Stomach (tissue), 4 donors: ENCODE measurements at regions not wholly inside any gene's neighbourhood (a gene's known extent, or its start where the extent isn't known, plus 50 kb on each side); places are given as distances from the start of the nearest gene placed in this dataset.

Source experiments
- EP300 ChIP-seq: sonication (generic); formaldehyde crosslinking; IDR thresholded peaks from one replicate; pipeline ENCODE4 v1.6.1; 2017; ENCODE audit warnings: antibody characterized with exemption
- POLR2A ChIP-seq, 4 donors: fragments of 450-650 bp; IDR thresholded peaks; one replicate each; pipeline ENCODE4 v1.6.1; 2016; ENCODE audit warnings: antibody characterized with exemption in 4 of 4, control low read depth in 2 of 4, mild to moderate bottlenecking in 1 of 4, moderate library complexity in 1 of 4
- TF ChIP-seq, protein P1 (sequence below), 7 experiments: fragments of 450-650 bp in 4 of 7; fragments of 200-600 bp in 3 of 7; sonication (generic) in 3 of 7; IDR thresholded peaks; one replicate each; pipeline ENCODE4 v1.5.1; 2016 to 2019; ENCODE audit warnings: antibody characterized with exemption in 7 of 7, control low read depth in 2 of 7, mild to moderate bottlenecking in 1 of 7

GRCh38 chr13:83657281-83657680 is 225.0 kb downstream of the SLITRK1 start:
- TF ChIP-seq, protein P1, sequence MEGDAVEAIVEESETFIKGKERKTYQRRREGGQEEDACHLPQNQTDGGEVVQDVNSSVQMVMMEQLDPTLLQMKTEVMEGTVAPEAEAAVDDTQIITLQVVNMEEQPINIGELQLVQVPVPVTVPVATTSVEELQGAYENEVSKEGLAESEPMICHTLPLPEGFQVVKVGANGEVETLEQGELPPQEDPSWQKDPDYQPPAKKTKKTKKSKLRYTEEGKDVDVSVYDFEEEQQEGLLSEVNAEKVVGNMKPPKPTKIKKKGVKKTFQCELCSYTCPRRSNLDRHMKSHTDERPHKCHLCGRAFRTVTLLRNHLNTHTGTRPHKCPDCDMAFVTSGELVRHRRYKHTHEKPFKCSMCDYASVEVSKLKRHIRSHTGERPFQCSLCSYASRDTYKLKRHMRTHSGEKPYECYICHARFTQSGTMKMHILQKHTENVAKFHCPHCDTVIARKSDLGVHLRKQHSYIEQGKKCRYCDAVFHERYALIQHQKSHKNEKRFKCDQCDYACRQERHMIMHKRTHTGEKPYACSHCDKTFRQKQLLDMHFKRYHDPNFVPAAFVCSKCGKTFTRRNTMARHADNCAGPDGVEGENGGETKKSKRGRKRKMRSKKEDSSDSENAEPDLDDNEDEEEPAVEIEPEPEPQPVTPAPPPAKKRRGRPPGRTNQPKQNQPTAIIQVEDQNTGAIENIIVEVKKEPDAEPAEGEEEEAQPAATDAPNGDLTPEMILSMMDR (IDR thresholded peaks at IDR 0.05), result no peak
- TF ChIP-seq POLR2A (IDR thresholded peaks at IDR 0.05) (no peak), EP300 (no peak)
